GM23338 (cell line): ENCODE measurements at regions not wholly inside any gene's neighbourhood (a gene's known extent, or its start where the extent isn't known, plus 50 kb on each side); places are given as distances from the start of the nearest gene placed in this dataset.

Experiments used
- ATAC-seq: fragments of 200-7000 bp; cut with Tn5 transposase; 3 replicates; pipeline ENCODE4 v1.9.1; 2020
- DNase-seq: peaks from one replicate; pipeline ENCODE4 v3.0.0-alpha.2; 2015; ENCODE audit warnings: low spot score
- H2AFZ ChIP-seq: fragments of 200-600 bp; sonication (generic); 2 replicates; pipeline ENCODE4 v1.8.0; 2016; ENCODE audit warnings: antibody characterized with exemption, mild to moderate bottlenecking, moderate library complexity
- H3F3A ChIP-seq: fragments of 200-600 bp; sonication (generic); replicated peaks from 2 replicates; pipeline ENCODE4 v1.8.0; 2017; ENCODE audit warnings: antibody characterized with exemption, mixed run types, low read depth
- H3K27ac ChIP-seq: fragments of 200-600 bp; sonication (generic); 2 replicates; pipeline ENCODE4 v1.6.1; 2016; ENCODE audit warnings: low read depth
- H3K27me3 ChIP-seq: fragments of 200-600 bp; sonication (generic); 2 replicates; pipeline ENCODE4 v1.8.0; 2016; ENCODE audit warnings: mild to moderate bottlenecking, mixed run types, moderate library complexity; ENCODE audit not compliant: insufficient read depth
- H3K36me3 ChIP-seq: fragments of 200-600 bp; sonication (generic); 2 replicates; pipeline ENCODE4 v1.8.0; 2016; ENCODE audit warnings: mild to moderate bottlenecking; ENCODE audit not compliant: insufficient read depth
- H3K4me1 ChIP-seq: fragments of 200-600 bp; sonication (generic); 2 replicates; pipeline ENCODE4 v1.8.0; 2016; ENCODE audit warnings: mild to moderate bottlenecking, moderate library complexity; ENCODE audit not compliant: insufficient read depth
- H3K4me2 ChIP-seq: fragments of 200-600 bp; sonication (generic); 2 replicates; pipeline ENCODE4 v1.7.1; 2017; ENCODE audit warnings: mixed run types
- H3K4me3 ChIP-seq: fragments of 200-600 bp; sonication (generic); 2 replicates; pipeline ENCODE4 v1.6.1; 2016; ENCODE audit warnings: mixed run types
- H3K79me2 ChIP-seq: fragments of 200-600 bp; sonication (generic); replicated peaks from 2 replicates; pipeline ENCODE4 v1.8.0; 2017; ENCODE audit warnings: mild to moderate bottlenecking; ENCODE audit not compliant: insufficient read depth
- H3K9me2 ChIP-seq: fragments of 200-600 bp; sonication (generic); 2 replicates; pipeline ENCODE4 v1.8.0; 2017; ENCODE audit not compliant: insufficient read depth
- H4K20me1 ChIP-seq: fragments of 200-600 bp; sonication (generic); replicated peaks from 2 replicates; pipeline ENCODE4 v1.8.0; 2017; ENCODE audit warnings: mild to moderate bottlenecking; ENCODE audit not compliant: insufficient read depth
- H3K27ac Mint-ChIP-seq: 2 replicates; pipeline ENCODE4 v1.8.0; 2020; ENCODE audit warnings: inconsistent platforms, mild to moderate bottlenecking, moderate library complexity, mixed read lengths
- H3K27me3 Mint-ChIP-seq: 3 replicates; pipeline ENCODE4 v1.8.0; 2022; ENCODE audit warnings: low read depth, mild to moderate bottlenecking, moderate library complexity, mixed read lengths, inconsistent platforms; ENCODE audit not compliant: insufficient read depth, poor library complexity
- H3K36me3 Mint-ChIP-seq: 3 replicates; pipeline ENCODE4 v1.8.0; 2021; ENCODE audit warnings: low read depth, mild to moderate bottlenecking, inconsistent platforms, moderate library complexity, mixed read lengths
- H3K4me1 Mint-ChIP-seq: 3 replicates; pipeline ENCODE4 v1.8.0; 2020; ENCODE audit warnings: mild to moderate bottlenecking, inconsistent platforms, mixed read lengths
- H3K4me3 Mint-ChIP-seq: 3 replicates; pipeline ENCODE4 v1.8.0; 2021; ENCODE audit warnings: moderate library complexity, mild to moderate bottlenecking, inconsistent platforms, mixed read lengths
- H3K9me3 Mint-ChIP-seq: 3 replicates; pipeline ENCODE4 v1.8.0; 2020; ENCODE audit warnings: moderate library complexity, mild to moderate bottlenecking, inconsistent platforms, mixed read lengths
- CREB1 ChIP-seq: fragments of 250-450 bp; sonication (Bioruptor Pico); IDR thresholded peaks from 2 replicates; pipeline ENCODE4 v1.5.0; 2020; ENCODE audit warnings: low read depth, mild to moderate bottlenecking, moderate library complexity
- EZH2 ChIP-seq: fragments of 200-600 bp; sonication (generic); IDR thresholded peaks from one replicate; pipeline ENCODE4 v1.8.0; 2017; ENCODE audit warnings: antibody characterized with exemption, mild to moderate bottlenecking, low read depth; ENCODE audit not compliant: unreplicated experiment
- EZH2phosphoT487 ChIP-seq: fragments of 200-600 bp; sonication (generic); IDR thresholded peaks from one replicate; pipeline ENCODE4 v1.8.1; 2018; ENCODE audit warnings: antibody characterized with exemption; ENCODE audit not compliant: unreplicated experiment
- JUNB ChIP-seq: IDR thresholded peaks from one replicate; pipeline ENCODE4 v1.6.1; 2016; ENCODE audit warnings: antibody characterized with exemption; ENCODE audit not compliant: unreplicated experiment
- NANOG ChIP-seq: IDR thresholded peaks from 2 replicates; pipeline ENCODE4 v1.6.1; 2016; ENCODE audit warnings: antibody characterized with exemption, borderline replicate concordance
- POLR2AphosphoS5 ChIP-seq: IDR thresholded peaks from 2 replicates; pipeline ENCODE4 v1.6.1; 2016; ENCODE audit warnings: antibody characterized with exemption, low read depth
- STAT1 ChIP-seq: IDR thresholded peaks from one replicate; pipeline ENCODE4 v1.6.1; 2016; ENCODE audit warnings: antibody characterized with exemption; ENCODE audit not compliant: unreplicated experiment
- ZNF114 ChIP-seq: fragments of 250-450 bp; sonication (Bioruptor Pico); IDR thresholded peaks from 2 replicates; pipeline ENCODE4 v1.5.0; 2020; ENCODE audit warnings: mild to moderate bottlenecking, moderate library complexity
- ZNF331 ChIP-seq: fragments of 250-450 bp; sonication (Bioruptor Pico); IDR thresholded peaks from 2 replicates; pipeline ENCODE4 v1.5.0; 2020; ENCODE audit warnings: low read depth, mild to moderate bottlenecking, moderate library complexity
- TF ChIP-seq, protein P1 (sequence below): IDR thresholded peaks from 2 replicates; pipeline ENCODE4 v1.6.1; 2016; ENCODE audit warnings: antibody characterized with exemption
- TF ChIP-seq, protein P2 (sequence below): IDR thresholded peaks from one replicate; pipeline ENCODE4 v1.6.1; 2018; ENCODE audit warnings: antibody characterized with exemption; ENCODE audit not compliant: unreplicated experiment
- TF ChIP-seq, protein P3 (sequence below): fragments of 250-450 bp; sonication (Bioruptor Pico); IDR thresholded peaks from 2 replicates; pipeline ENCODE4 v1.5.0; 2020; ENCODE audit warnings: mild to moderate bottlenecking, moderate library complexity
- TF ChIP-seq, protein P4 (sequence below), 2 experiments: fragments of 200-600 bp in 1 of 2; sonication (generic) in 1 of 2; conservative IDR thresholded peaks; 2 replicates each; pipeline versions ENCODE4 v1.5.1 to v1.6.1; 2016 to 2017; ENCODE audit warnings: antibody characterized with exemption in 2 of 2, low read depth in 2 of 2, mild to moderate bottlenecking in 2 of 2, moderate library complexity in 1 of 2

DNA sequence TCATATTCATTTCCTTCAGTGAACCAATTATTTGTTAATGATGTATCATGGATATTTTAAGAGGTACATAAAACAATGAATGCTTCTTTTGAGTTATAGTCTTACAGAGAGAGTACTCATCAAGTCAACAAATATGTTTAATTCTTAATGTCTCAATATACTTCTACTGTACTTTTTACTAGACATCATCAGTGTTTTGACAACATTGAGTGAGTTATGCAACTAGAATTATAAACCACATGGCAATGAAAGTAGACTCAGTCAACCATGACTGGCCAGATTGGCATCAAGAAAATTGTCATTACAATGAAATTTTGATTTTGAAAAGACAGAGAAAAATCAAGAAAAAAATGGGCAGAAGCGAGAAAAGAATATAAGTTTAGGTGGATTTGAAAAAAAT is 1248.1 kb upstream of the CDH18 start:
- DNase-seq, result no peak
- H3K4me3 ChIP-seq, result no peak overlapping the region
- TF ChIP-seq EZH2 (no peak), POLR2AphosphoS5 (no peak), ZNF114 (no peak), STAT1 (no peak), EZH2phosphoT487 (no peak), JUNB (no peak), CREB1 (no peak), ZNF331 (CRISPR knock-in tag) (no peak), NANOG (no peak)
- TF ChIP-seq, protein P1, sequence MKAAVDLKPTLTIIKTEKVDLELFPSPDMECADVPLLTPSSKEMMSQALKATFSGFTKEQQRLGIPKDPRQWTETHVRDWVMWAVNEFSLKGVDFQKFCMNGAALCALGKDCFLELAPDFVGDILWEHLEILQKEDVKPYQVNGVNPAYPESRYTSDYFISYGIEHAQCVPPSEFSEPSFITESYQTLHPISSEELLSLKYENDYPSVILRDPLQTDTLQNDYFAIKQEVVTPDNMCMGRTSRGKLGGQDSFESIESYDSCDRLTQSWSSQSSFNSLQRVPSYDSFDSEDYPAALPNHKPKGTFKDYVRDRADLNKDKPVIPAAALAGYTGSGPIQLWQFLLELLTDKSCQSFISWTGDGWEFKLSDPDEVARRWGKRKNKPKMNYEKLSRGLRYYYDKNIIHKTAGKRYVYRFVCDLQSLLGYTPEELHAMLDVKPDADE, result no peak
- TF ChIP-seq, protein P2, sequence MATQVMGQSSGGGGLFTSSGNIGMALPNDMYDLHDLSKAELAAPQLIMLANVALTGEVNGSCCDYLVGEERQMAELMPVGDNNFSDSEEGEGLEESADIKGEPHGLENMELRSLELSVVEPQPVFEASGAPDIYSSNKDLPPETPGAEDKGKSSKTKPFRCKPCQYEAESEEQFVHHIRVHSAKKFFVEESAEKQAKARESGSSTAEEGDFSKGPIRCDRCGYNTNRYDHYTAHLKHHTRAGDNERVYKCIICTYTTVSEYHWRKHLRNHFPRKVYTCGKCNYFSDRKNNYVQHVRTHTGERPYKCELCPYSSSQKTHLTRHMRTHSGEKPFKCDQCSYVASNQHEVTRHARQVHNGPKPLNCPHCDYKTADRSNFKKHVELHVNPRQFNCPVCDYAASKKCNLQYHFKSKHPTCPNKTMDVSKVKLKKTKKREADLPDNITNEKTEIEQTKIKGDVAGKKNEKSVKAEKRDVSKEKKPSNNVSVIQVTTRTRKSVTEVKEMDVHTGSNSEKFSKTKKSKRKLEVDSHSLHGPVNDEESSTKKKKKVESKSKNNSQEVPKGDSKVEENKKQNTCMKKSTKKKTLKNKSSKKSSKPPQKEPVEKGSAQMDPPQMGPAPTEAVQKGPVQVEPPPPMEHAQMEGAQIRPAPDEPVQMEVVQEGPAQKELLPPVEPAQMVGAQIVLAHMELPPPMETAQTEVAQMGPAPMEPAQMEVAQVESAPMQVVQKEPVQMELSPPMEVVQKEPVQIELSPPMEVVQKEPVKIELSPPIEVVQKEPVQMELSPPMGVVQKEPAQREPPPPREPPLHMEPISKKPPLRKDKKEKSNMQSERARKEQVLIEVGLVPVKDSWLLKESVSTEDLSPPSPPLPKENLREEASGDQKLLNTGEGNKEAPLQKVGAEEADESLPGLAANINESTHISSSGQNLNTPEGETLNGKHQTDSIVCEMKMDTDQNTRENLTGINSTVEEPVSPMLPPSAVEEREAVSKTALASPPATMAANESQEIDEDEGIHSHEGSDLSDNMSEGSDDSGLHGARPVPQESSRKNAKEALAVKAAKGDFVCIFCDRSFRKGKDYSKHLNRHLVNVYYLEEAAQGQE, result no peak
- TF ChIP-seq, protein P3, sequence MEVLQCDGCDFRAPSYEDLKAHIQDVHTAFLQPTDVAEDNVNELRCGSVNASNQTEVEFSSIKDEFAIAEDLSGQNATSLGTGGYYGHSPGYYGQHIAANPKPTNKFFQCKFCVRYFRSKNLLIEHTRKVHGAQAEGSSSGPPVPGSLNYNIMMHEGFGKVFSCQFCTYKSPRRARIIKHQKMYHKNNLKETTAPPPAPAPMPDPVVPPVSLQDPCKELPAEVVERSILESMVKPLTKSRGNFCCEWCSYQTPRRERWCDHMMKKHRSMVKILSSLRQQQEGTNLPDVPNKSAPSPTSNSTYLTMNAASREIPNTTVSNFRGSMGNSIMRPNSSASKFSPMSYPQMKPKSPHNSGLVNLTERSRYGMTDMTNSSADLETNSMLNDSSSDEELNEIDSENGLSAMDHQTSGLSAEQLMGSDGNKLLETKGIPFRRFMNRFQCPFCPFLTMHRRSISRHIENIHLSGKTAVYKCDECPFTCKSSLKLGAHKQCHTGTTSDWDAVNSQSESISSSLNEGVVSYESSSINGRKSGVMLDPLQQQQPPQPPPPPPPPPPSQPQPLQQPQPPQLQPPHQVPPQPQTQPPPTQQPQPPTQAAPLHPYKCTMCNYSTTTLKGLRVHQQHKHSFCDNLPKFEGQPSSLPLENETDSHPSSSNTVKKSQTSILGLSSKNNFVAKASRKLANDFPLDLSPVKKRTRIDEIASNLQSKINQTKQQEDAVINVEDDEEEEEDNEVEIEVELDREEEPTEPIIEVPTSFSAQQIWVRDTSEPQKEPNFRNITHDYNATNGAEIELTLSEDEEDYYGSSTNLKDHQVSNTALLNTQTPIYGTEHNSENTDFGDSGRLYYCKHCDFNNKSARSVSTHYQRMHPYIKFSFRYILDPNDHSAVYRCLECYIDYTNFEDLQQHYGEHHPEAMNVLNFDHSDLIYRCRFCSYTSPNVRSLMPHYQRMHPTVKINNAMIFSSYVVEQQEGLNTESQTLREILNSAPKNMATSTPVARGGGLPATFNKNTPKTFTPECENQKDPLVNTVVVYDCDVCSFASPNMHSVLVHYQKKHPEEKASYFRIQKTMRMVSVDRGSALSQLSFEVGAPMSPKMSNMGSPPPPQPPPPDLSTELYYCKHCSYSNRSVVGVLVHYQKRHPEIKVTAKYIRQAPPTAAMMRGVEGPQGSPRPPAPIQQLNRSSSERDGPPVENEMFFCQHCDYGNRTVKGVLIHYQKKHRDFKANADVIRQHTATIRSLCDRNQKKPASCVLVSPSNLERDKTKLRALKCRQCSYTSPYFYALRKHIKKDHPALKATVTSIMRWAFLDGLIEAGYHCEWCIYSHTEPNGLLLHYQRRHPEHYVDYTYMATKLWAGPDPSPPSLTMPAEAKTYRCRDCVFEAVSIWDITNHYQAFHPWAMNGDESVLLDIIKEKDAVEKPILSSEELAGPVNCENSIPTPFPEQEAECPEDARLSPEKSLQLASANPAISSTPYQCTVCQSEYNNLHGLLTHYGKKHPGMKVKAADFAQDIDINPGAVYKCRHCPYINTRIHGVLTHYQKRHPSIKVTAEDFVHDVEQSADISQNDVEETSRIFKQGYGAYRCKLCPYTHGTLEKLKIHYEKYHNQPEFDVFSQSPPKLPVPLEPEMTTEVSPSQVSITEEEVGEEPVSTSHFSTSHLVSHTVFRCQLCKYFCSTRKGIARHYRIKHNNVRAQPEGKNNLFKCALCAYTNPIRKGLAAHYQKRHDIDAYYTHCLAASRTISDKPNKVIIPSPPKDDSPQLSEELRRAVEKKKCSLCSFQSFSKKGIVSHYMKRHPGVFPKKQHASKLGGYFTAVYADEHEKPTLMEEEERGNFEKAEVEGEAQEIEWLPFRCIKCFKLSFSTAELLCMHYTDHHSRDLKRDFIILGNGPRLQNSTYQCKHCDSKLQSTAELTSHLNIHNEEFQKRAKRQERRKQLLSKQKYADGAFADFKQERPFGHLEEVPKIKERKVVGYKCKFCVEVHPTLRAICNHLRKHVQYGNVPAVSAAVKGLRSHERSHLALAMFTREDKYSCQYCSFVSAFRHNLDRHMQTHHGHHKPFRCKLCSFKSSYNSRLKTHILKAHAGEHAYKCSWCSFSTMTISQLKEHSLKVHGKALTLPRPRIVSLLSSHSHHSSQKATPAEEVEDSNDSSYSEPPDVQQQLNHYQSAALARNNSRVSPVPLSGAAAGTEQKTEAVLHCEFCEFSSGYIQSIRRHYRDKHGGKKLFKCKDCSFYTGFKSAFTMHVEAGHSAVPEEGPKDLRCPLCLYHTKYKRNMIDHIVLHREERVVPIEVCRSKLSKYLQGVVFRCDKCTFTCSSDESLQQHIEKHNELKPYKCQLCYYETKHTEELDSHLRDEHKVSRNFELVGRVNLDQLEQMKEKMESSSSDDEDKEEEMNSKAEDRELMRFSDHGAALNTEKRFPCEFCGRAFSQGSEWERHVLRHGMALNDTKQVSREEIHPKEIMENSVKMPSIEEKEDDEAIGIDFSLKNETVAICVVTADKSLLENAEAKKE (CRISPR knock-in tag), result no peak
- TF ChIP-seq, protein P4, sequence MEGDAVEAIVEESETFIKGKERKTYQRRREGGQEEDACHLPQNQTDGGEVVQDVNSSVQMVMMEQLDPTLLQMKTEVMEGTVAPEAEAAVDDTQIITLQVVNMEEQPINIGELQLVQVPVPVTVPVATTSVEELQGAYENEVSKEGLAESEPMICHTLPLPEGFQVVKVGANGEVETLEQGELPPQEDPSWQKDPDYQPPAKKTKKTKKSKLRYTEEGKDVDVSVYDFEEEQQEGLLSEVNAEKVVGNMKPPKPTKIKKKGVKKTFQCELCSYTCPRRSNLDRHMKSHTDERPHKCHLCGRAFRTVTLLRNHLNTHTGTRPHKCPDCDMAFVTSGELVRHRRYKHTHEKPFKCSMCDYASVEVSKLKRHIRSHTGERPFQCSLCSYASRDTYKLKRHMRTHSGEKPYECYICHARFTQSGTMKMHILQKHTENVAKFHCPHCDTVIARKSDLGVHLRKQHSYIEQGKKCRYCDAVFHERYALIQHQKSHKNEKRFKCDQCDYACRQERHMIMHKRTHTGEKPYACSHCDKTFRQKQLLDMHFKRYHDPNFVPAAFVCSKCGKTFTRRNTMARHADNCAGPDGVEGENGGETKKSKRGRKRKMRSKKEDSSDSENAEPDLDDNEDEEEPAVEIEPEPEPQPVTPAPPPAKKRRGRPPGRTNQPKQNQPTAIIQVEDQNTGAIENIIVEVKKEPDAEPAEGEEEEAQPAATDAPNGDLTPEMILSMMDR (conservative IDR thresholded peaks at IDR 0.05; ENCODE audit: low read depth in 2 of 2), result no peak
- no peaks in the 10 kb centered on the region for H3K9me2 ChIP-seq
- H3K4me3 Mint-ChIP-seq, result no peak overlapping the region
- ATAC-seq, result no peak
- H3K27me3 ChIP-seq, result no peaks in the 10 kb centered on the region
- no peaks in the 10 kb centered on the region for H3K36me3 ChIP-seq
- no peaks in the 10 kb centered on the region; the same call in 1 of the 3 replicates for H3K9me3 Mint-ChIP-seq
- no peaks in the 10 kb centered on the region for H3K4me1 Mint-ChIP-seq
- H3K4me2 ChIP-seq, result no peak overlapping the region
- no peaks in the 10 kb centered on the region for H3K79me2 ChIP-seq
- no peaks in the 10 kb centered on the region for H3K27me3 Mint-ChIP-seq
- no peak overlapping the region for H3K27ac Mint-ChIP-seq
- no peak overlapping the region for H2AFZ ChIP-seq
- H3K4me1 ChIP-seq, result no peaks in the 10 kb centered on the region; the same call in 1 of the 2 replicates
- H4K20me1 ChIP-seq, result no peaks in the 10 kb centered on the region
- H3F3A ChIP-seq, result no peaks in the 10 kb centered on the region
- H3K27ac ChIP-seq, result no peak overlapping the region
- H3K36me3 Mint-ChIP-seq, result no peaks in the 10 kb centered on the region
